DMS153 (cell line): ENCODE measurements at regions not wholly inside any gene's neighbourhood (a gene's known extent, or its start where the extent isn't known, plus 50 kb on each side); places are given as distances from the start of the nearest gene placed in this dataset.
"Not testable (repeated sequence)": the region's sequence is repeated elsewhere in the genome, so short reads cannot be mapped to it uniquely, and the experiment has no call there.

ENCODE experiments used
- DNase-seq: peaks from one replicate; lab custom pipeline; 2025; lab: John Stamatoyannopoulos, UW

DNA sequence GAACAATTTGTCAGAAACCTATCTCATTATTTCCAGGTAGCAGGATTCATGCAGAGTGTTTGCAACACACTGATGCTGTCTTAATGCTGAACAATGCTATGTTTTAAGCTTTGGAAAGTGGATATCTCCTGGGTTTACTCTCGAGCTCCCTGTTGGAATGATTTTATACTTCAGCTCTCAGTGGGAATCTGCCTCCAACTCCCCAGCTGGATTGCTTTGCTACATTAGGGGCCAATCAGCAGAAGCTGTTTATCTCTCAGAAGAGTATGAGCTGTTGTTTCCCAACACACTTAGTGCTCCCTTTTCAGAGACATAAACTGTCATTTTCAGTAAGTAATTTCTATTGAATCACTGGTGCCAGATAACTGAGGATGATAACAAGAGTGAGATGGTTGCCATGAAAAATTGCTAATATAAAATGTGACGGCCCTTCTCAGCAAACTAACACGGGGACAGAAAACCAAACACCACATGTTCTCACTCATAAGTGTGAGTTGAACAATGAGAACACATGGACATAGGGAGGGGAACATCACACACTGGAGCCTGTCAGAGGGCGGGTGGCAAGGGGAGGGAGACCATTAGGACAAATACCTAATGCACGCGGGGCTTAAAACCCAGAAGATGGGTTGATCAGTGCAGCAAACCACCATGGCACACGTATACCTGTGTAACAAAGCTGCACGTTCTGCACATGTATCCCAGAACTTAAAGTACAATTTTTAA, 265.9 kb upstream of the RUNX1 start:
- DNase-seq, result no peak

GRCh38 chr21:35311985-35312384, 262.9 kb upstream of the RUNX1 start:
- DNase-seq, result no peak

- DNase-seq, result no peak
These were observed 260.2 kb upstream of the RUNX1 start for GRCh38 chr21:35309316-35309715.

- DNase-seq, result no peak
These were observed 254.0 kb upstream of the RUNX1 start for GRCh38 chr21:35303085-35303484.

- DNase-seq, result no peak
These were observed 249.7 kb upstream of the RUNX1 start for GRCh38 chr21:35298757-35299156.

DNA sequence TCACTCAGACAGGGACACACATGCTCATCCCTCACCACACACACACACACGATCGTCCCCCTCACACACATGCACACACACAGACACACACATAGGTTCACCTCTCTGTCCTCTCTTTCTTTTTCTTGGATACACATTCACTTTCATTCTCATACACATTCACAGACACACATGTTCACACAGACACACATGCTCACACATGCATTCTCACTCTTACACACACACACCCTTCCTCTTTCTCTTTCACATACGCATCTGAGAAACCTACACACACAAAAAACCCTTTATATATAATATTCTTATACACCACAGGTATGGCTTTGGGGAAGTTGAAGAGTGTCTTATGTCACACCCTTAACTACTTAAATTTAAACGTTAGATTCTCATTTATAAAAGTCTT, 248.6 kb upstream of the RUNX1 start:
- DNase-seq, result no peak

DNA sequence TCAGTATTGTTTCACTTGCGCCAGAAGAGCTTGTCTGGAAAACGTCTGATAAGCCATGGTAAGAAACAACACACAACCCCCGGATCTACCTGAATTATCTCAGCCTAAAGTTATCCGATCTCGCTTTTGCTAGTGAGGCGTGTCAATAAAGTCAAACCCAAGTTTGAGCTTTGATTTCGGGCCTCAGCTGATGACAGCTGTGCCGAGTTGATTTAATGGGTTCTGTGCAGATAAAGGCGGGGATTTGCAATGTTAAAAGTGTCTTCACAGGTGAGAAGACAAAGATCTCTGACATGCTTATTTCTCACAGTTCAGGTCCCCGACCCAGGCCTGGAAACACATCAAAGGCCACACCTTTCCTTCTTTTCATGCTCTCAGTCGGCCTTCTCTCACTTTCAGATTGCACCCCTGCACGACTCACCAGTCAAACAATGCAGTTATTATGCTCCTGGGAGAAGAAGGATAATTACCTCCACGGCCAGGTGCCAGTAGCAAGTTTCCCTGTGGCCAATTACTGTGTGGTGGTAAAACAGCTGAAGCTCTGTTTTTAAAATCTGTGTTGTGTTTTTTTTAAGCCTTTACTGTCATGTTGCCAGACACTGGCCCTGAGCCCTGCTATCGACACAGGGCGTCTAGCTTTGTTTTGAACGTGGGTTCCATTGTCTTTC, 245.3 kb upstream of the RUNX1 start:
- DNase-seq, result peak; percentile 79

DNA sequence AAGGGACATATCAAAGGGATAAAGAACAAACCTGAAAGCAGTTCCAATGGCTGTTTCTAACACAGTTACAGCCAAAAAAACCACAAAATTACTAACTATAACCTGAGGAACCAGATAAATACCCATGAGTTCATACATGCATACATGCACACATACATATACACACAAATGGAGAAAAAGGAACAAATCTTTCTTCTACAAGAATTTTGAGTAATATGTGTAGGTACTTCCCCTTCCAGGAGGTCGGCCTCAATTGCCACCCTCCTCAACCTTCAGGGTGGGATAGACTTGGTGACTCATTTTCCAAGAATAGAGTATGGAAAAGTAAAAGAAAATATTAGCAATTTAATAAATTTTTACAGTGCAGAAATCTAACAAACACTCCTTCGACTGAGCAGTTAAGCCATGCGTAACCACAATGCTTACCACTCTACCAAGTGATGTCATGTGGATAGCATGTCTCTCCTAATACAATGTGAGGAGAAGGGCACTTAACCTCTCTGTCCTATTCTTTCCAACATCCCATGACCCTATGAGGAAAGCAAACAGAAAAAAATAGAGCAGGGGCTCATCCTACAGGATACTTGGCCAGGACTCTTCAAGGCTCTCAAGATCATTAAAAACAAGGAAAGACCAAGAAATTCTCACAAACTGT, 243.0 kb upstream of the RUNX1 start:
- peak; percentile 5 for DNase-seq

DNA sequence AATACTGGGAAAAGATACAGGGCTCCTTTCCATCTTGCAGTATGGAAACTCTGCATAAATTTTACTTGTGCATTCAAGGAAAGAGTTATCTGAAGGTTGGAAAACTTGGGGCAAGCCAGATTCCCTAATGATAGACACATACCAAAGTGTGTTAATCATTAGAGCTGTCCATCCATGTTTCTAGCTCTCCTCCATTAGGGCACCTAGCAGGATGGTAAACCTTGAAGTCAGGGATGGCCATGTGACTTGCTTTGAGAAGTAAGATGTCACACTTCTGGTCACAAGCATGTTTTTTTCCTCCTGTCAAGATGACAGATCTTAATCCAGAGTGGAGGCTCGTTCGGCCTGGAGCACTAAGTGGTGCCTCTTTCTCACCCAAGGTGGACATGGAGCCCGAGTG, 241.9 kb upstream of the RUNX1 start:
- no peak for DNase-seq

- no peak for DNase-seq
These were observed 239.1 kb upstream of the RUNX1 start for GRCh38 chr21:35288238-35288637.

DNA sequence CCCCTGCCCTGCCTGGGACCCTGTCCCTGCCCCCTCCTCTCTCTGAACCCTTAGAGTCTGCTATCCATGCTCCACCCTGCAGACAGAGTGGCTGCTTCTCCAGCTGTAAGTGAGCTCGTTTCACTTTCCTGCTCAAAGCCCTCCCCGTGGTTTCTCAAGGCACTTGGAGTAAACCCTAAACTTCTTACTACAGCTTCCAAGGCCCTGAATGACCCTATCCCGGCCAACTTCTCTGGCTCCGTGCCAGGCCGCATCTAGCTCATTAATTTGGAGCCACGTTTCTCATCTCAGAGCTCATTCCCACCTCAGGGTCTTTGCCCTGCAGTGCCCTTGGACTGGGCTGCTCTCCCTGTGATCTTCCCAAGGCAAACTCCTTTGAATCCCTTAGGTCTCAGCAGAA, 235.1 kb upstream of the RUNX1 start:
- DNase-seq, result no peak

DNA sequence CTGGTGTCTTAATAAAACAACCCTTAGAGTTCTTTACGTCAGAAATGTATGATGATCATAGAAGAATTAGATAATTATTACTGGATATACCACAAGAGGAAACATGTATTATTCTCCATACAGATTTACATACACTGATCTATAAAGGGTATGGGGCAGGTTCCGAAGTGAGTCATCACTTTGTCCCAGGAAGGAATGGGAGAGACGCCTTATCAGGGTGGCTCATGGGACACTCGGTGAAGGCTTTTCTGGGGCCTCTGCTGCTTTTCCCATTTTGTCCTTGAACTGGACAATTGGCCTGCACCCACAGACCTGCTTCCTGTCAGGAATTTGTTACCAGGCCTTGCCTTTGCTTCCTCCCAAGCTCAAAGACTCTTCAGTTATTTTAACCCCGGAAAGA, 233.8 kb upstream of the RUNX1 start:
- DNase-seq, result no peak

DNA sequence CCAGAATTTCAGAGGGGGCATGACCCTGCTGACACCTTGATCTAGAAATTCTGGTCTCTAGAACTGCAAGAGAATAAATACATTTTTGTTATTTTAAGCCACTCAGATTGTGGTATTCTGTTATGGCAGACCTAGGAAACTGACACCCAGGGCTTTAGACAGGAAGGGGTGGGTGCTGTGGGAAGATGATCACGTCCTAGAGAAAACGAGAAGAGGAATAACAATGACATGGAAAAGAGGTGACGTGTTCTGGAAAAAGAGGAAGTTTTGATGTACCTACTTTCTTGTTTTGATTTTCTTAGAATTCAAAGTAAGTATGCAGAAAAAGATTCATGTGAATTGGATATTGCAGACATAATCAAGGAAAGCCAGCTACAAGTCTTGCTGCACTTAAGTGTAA, 232.9 kb upstream of the RUNX1 start:
- no peak for DNase-seq

- DNase-seq, result no peak
These were observed 231.1 kb upstream of the RUNX1 start for GRCh38 chr21:35280231-35280630.

DNA sequence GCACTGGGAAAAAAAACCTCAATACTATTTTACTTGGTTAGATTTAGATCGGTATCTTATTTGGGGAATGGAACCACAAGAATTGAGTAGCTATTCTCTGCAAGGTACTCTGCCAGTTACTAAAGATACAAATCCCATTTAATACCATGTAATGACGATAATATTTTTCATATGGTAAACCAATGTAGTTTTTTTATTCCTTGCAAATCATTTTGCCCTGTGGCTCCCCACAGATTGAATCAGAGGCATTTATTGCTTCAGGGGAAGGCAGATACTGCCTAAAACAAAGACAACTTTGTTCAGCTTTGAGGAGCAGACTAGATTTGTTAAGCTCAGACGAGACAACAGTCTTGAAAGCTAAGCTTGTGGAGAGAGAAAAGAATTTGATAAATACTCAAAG, 226.7 kb upstream of the RUNX1 start:
- no peak for DNase-seq

DNA sequence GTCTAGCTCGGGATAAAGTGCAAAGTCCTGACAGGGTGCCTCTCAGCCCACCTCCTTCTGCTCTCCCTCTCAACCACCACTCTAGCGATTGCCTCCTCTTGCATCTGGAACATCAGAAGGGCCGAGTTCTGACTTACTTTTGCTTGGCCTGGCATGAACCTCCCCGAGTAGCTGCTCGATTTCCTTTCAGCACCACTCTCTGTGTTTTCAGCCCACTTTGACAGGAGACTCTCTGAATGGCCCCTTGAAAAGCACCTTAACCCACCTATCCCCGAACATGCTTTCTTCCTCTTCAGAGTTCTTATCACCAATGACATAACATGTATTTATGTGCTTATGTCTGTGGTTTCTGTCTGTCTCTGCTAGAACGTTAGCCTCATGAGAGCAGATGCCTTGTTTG, 225.8 kb upstream of the RUNX1 start:
- DNase-seq, result no peak

DNA sequence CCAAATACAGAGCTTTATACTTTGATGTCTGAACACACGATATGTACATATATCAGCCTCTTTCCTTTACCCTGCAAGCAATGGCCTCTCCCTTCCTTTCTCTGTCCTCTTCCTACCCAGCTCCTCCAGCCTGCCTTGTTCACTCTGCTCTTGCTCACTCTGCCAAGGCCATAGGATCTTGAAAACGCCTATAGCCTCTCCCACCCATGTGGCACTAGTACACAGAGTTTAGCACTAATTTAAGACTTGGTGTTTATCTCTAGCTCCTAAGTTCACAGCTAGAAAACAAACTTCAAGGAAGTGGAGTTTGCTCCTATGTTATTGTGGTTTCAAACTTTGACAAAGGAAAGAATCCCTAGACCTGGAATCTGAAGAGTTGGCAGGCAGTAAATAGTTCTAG, 225.0 kb upstream of the RUNX1 start:
- DNase-seq, result no peak

DNA sequence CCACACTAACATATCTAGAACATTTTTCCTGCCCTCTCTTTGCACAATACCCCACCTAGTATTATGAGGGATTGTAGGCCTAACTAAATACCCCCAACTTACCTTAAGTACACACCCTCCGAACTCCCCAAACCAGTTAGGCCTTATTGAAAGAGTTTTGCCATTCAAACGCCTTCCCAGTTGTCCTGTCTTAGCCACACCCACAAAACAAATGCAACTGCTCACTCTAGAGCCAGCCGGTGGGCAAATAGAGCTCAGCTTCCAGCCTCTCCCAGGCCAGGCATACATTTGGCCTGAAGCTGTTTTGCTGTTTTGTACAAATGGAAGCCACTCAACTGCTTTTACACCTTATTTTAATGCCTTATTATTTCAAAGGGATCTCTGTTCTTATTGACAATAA, 224.2 kb upstream of the RUNX1 start:
- DNase-seq, result peak; percentile 66

DNA sequence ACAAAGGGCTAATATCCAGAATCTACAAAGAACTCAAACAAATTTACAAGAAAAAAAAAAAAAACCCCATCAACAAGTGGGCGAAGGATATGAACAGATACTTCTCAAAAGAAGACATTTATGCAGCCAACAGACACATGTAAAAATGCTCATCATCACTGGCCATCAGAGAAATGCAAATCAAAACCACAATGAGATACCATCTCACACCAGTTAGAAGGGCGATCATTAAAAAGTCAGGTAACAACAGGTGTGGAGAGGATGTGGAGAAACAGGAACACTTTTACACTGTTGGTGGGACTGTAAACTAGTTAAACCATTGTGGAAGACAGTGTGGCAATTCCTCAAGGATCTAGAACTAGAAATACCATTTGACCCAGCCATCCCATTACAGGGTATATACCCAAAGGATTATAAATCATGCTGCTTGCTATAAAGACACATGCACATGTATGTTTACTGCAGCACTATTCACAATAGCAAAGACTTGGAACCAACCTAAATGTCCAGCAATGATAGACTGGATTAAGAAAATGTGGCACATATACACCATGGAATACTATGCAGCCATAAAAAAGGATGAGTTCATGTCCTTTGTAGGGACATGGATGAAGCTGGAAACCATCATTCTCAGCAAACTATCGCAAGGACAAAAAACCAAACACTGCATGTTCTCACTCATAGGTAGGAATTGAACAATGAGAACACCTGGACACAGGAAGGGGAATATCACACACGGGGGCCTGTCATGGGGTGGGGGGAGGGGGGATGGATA, 222.4 kb upstream of the RUNX1 start:
- DNase-seq, result not testable (repeated sequence)

GRCh38 chr21:35268817-35269216, 219.7 kb upstream of the RUNX1 start:
- DNase-seq, result no peak

- DNase-seq, result no peak
These were observed 219.2 kb upstream of the RUNX1 start for GRCh38 chr21:35268261-35268660.

DNA sequence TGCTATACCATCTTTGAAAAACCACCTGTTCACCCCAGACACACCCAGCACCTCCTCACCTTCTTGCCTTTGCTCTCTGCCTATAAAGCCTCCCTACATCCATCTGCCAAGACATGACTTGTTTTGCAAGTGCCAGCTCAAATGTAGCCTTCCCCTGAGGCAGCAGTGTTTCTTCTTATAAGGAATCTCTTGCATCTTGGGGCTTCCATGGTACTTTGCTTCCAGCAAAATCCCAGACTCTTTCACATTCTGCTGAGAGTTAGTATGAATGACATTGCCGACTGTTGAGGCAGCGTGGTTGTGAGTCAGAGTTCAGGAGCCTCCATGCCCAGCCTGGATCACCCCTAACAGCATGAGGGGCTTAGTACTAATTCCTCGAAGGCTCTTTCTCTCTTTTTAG, 217.4 kb upstream of the RUNX1 start:
- no peak for DNase-seq
